ENCODE measurements at regions not wholly inside any gene's neighbourhood (a gene's known extent, or its start where the extent isn't known, plus 50 kb on each side); places are given as distances from the start of the nearest gene placed in this dataset.
A peak's percentile ranks its signal among the peaks of the same experiment; 100 is the strongest.

DNA sequence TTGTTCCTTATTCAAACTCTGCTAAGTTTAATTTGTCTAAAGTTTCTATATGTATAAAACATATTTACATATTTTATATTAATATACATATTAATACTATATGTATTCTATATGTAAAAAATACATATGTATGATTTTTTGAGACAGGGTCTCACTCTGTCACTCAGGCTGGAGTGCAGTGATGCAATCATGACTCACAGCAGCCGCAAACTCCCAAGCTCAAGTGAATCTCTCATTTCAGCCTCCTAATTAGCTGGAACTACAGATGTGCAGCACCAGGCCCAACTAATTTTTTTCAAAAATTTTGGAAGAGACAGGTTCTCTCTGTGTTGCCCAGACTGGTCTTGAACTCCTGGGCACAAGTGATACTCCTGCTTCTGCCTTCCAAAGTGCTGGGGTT lies 684.9 kb downstream of the TRAM1L1 start:
- no peaks in the 10 kb centered on the region for H3K9me3 ChIP-seq (ENCODE audit: low read length)
- H3K36me3 ChIP-seq (replicated peaks in 1 of 2; ENCODE audit: control insufficient read depth in 1 of 2, insufficient read depth in 2 of 2, low read length in 2 of 2) = no peaks in the 10 kb centered on the region
- no peak overlapping the region for H3K4me3 ChIP-seq (replicated peaks in 1 of 3; ENCODE audit: insufficient read depth in 1 of 3, low read depth in 2 of 3, low read length in 3 of 3)
- H3K27me3 ChIP-seq (ENCODE audit: control insufficient read depth in 1 of 2, insufficient read depth in 2 of 2, low read length in 2 of 2) = no peaks in the 10 kb centered on the region
- BruUV-seq (replicated peaks) = no TSS peak
- no peak for DNase-seq (ENCODE audit: low spot score)
- TF ChIP-seq NRL (CRISPR knock-in tag; IDR thresholded peaks at IDR 0.05; ENCODE audit: borderline replicate concordance) (no peak), KDM5A (IDR thresholded peaks at IDR 0.05; ENCODE audit: borderline replicate concordance, low read length) (no peak), KDM2A (CRISPR knock-in tag; IDR thresholded peaks at IDR 0.05; ENCODE audit: borderline replicate concordance, low read depth) (no peak), ZNF282 (IDR thresholded peaks at IDR 0.05; ENCODE audit: partially characterized antibody) (no peak), FOSL2 (CRISPR knock-in tag; IDR thresholded peaks at IDR 0.05) (0 out of 2 replicates have a peak, but pooled peaks have one; percentile 8)
- TF ChIP-seq, protein P1, sequence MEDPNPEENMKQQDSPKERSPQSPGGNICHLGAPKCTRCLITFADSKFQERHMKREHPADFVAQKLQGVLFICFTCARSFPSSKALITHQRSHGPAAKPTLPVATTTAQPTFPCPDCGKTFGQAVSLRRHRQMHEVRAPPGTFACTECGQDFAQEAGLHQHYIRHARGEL (CRISPR knock-in tag; IDR thresholded peaks at IDR 0.05) = no peak
- in situ Hi-C loops (cut with HindIII; ENCODE audit: extremely low pct_ligation_motif_present, low pct_unique_long_range_greater_than_20kb) (no loop called here), intact Hi-C loops (cut with micrococcal nuclease; ENCODE audit: unreplicated experiment) (no loop called here)
- WGBS (ENCODE audit: low lambda C conversion rate) = 52% methylated on average over 1 of the region's 1 CpG
- CTCF ChIA-PET (ENCODE audit: low intra/inter-chr PET ratio, low total read pairs) = no interaction called here
- no peaks in the 10 kb centered on the region for H3K4me1 ChIP-seq (ENCODE audit: insufficient read depth, low read length)
- no peaks in the 10 kb centered on the region for H3K79me2 ChIP-seq (ENCODE audit: insufficient read depth, low read length)
- POLR2A ChIA-PET = no interaction called here
- H2AFZ ChIP-seq (ENCODE audit: low read length) = no peak overlapping the region
- FAIRE-seq = no peak
- no peak overlapping the region for H3K4me2 ChIP-seq (ENCODE audit: low read depth, low read length)
- ATAC-seq = no peak
- H3K27ac ChIP-seq (ENCODE audit: extremely low read length, insufficient read depth, low read length) = no peak overlapping the region
- no peak overlapping the region for H3K9ac ChIP-seq (ENCODE audit: insufficient read depth, low read depth, low read length)
- no peaks in the 10 kb centered on the region for H4K20me1 ChIP-seq (ENCODE audit: insufficient read depth, low read length)

DNA sequence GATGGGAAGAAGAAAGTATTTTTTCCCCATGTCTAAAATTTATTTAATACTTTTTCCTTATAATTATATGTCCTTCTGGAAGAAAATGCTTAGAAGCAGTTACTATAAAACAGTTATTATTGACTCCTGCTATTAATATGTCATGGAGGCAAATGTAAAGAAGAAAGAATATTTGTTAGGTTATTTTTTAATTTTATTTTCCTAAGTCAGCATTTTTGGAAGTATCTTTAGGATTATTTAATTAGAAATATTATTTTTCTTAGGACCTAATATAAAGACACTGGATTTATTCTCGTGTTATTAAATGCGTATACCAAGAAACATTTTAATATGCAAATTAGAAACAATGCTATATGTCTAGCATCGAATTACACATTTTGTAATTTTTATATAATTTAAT lies 687.7 kb downstream of the TRAM1L1 start:
- in situ Hi-C loops (cut with HindIII; ENCODE audit: extremely low pct_ligation_motif_present, low pct_unique_long_range_greater_than_20kb) = no loop called here
- ChIA-PET POLR2A (no interaction called here), CTCF (ENCODE audit: low intra/inter-chr PET ratio, low total read pairs) (no interaction called here)
- H3K4me3 ChIP-seq (replicated peaks in 1 of 3; ENCODE audit: insufficient read depth in 1 of 3, low read depth in 2 of 3, low read length in 3 of 3) = no peak overlapping the region
- no peak overlapping the region for H3K4me2 ChIP-seq (ENCODE audit: low read depth, low read length)
- no peaks in the 10 kb centered on the region for H3K9me3 ChIP-seq (ENCODE audit: low read length)
- no peaks in the 10 kb centered on the region for H3K79me2 ChIP-seq (ENCODE audit: insufficient read depth, low read length)
- H3K9ac ChIP-seq (ENCODE audit: insufficient read depth, low read depth, low read length) = no peak overlapping the region
- no peaks in the 10 kb centered on the region; a peak in 1 of 5 replicates for H3K27me3 ChIP-seq (ENCODE audit: control insufficient read depth in 1 of 2, insufficient read depth in 2 of 2, low read length in 2 of 2)
- H3K27ac ChIP-seq (ENCODE audit: extremely low read length, insufficient read depth, low read length) = no peak overlapping the region
- WGBS (ENCODE audit: low lambda C conversion rate) = 22% methylated on average over 3 of the region's 3 CpGs
- H3K4me1 ChIP-seq (ENCODE audit: insufficient read depth, low read length) = no peaks in the 10 kb centered on the region
- TF ChIP-seq MAFF (IDR thresholded peaks at IDR 0.05; ENCODE audit: low read depth, low read length) (peak; percentile 82), CBX1 (IDR thresholded peaks at IDR 0.05; ENCODE audit: low read depth) (no peak), MAFK (conservative IDR thresholded peaks at IDR 0.05 in 1 of 2, IDR thresholded peaks at IDR 0.05 in 1 of 2; ENCODE audit: low read length in 2 of 2) (peak; percentile 64 to 92; a peak in 3 of 4 replicates), ZNF557 (CRISPR knock-in tag; IDR thresholded peaks at IDR 0.05) (no peak), TGIF2 (CRISPR knock-in tag; IDR thresholded peaks at IDR 0.05) (no peak), POLR2AphosphoS2 (IDR thresholded peaks at IDR 0.05; ENCODE audit: low read depth, low read length) (no peak)
- TF ChIP-seq, protein P2, sequence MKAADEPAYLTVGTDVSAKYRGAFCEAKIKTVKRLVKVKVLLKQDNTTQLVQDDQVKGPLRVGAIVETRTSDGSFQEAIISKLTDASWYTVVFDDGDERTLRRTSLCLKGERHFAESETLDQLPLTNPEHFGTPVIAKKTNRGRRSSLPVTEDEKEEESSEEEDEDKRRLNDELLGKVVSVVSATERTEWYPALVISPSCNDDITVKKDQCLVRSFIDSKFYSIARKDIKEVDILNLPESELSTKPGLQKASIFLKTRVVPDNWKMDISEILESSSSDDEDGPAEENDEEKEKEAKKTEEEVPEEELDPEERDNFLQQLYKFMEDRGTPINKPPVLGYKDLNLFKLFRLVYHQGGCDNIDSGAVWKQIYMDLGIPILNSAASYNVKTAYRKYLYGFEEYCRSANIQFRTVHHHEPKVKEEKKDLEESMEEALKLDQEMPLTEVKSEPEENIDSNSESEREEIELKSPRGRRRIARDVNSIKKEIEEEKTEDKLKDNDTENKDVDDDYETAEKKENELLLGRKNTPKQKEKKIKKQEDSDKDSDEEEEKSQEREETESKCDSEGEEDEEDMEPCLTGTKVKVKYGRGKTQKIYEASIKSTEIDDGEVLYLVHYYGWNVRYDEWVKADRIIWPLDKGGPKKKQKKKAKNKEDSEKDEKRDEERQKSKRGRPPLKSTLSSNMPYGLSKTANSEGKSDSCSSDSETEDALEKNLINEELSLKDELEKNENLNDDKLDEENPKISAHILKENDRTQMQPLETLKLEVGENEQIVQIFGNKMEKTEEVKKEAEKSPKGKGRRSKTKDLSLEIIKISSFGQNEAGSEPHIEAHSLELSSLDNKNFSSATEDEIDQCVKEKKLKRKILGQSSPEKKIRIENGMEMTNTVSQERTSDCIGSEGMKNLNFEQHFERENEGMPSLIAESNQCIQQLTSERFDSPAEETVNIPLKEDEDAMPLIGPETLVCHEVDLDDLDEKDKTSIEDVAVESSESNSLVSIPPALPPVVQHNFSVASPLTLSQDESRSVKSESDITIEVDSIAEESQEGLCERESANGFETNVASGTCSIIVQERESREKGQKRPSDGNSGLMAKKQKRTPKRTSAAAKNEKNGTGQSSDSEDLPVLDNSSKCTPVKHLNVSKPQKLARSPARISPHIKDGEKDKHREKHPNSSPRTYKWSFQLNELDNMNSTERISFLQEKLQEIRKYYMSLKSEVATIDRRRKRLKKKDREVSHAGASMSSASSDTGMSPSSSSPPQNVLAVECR (CRISPR knock-in tag; IDR thresholded peaks at IDR 0.05; ENCODE audit: borderline replicate concordance) = no peak
- H3K36me3 ChIP-seq (replicated peaks in 1 of 2; ENCODE audit: control insufficient read depth in 1 of 2, insufficient read depth in 2 of 2, low read length in 2 of 2) = no peaks in the 10 kb centered on the region
- intact Hi-C loops (cut with micrococcal nuclease; ENCODE audit: unreplicated experiment) = no loop called here
- BruUV-seq (replicated peaks) = no TSS peak
- DNase-seq (ENCODE audit: low spot score) = no peak
- no peak overlapping the region for H2AFZ ChIP-seq (ENCODE audit: low read length)
- no peaks in the 10 kb centered on the region for H4K20me1 ChIP-seq (ENCODE audit: insufficient read depth, low read length)
- no peak for FAIRE-seq
- no peak for ATAC-seq

All from HepG2 (cell line).